ENCODE measurements at regions not wholly inside any gene's neighbourhood (a gene's known extent, or its start where the extent isn't known, plus 50 kb on each side); places are given as distances from the start of the nearest gene placed in this dataset.

GRCh38 chr11:97163631-97164191, 773.9 kb downstream of the JRKL start:
- Mint-ChIP-seq H3K4me1 (no peaks in the 10 kb centered on the region), H3K36me3 (no peaks in the 10 kb centered on the region), H3K9me3 (peaks cover 0 to 4% of the 10 kb centered on the region in 2 donors), H3K27ac (no peak overlapping the region), H3K27me3 (no peaks in the 10 kb centered on the region), H3K4me3 (no peak overlapping the region)
- ATAC-seq (replicated peaks) (no peak), DNase-seq (no peak)

GRCh38 chr11:97201743-97202612, 812.2 kb downstream of the JRKL start:
- Mint-ChIP-seq H3K36me3 (no peaks in the 10 kb centered on the region), H3K9me3 (peaks cover 4 to 9% of the 10 kb centered on the region in 2 donors), H3K4me1 (no peaks in the 10 kb centered on the region), H3K4me3 (no peak overlapping the region), H3K27ac (no peak overlapping the region), H3K27me3 (no peaks in the 10 kb centered on the region)
- peak in 1 of 2 donors; percentile 21 for ATAC-seq (replicated peaks)
- DNase-seq: no peak

GRCh38 chr11:97202613-97203292, 812.9 kb downstream of the JRKL start:
- no peak for DNase-seq
- no peak overlapping the region for H3K27ac Mint-ChIP-seq
- H3K27me3 Mint-ChIP-seq: no peaks in the 10 kb centered on the region
- H3K36me3 Mint-ChIP-seq: no peaks in the 10 kb centered on the region
- H3K4me1 Mint-ChIP-seq: no peaks in the 10 kb centered on the region
- H3K4me3 Mint-ChIP-seq: no peak overlapping the region
- ATAC-seq (replicated peaks): peak in 1 of 2 donors; percentile 21
- peaks cover 2 to 3% of the 10 kb centered on the region in 2 donors for H3K9me3 Mint-ChIP-seq

GRCh38 chr11:97218011-97218410, 828.2 kb downstream of the JRKL start:
- DNase-seq: no peak
- Mint-ChIP-seq H3K4me3 (no peak overlapping the region), H3K4me1 (no peaks in the 10 kb centered on the region), H3K27me3 (no peaks in the 10 kb centered on the region), H3K27ac (no peak overlapping the region), H3K36me3 (no peaks in the 10 kb centered on the region), H3K9me3 (no peaks in the 10 kb centered on the region)
- no peak for ATAC-seq (replicated peaks)

- ATAC-seq (replicated peaks): no peak
- H3K4me3 Mint-ChIP-seq: no peak overlapping the region
- no peak overlapping the region for H3K27ac Mint-ChIP-seq
- H3K27me3 Mint-ChIP-seq: no peaks in the 10 kb centered on the region
- no peaks in the 10 kb centered on the region for H3K9me3 Mint-ChIP-seq
- DNase-seq: no peak
- H3K36me3 Mint-ChIP-seq: no peaks in the 10 kb centered on the region
- no peaks in the 10 kb centered on the region for H3K4me1 Mint-ChIP-seq
These were observed 833.8 kb downstream of the JRKL start for GRCh38 chr11:97223647-97224046.

GRCh38 chr11:97224396-97224795, 834.6 kb downstream of the JRKL start:
- ATAC-seq (replicated peaks): no peak
- Mint-ChIP-seq H3K27me3 (no peaks in the 10 kb centered on the region), H3K4me3 (no peak overlapping the region), H3K4me1 (no peaks in the 10 kb centered on the region), H3K9me3 (no peaks in the 10 kb centered on the region), H3K36me3 (no peaks in the 10 kb centered on the region), H3K27ac (no peak overlapping the region)
- DNase-seq: no peak

GRCh38 chr11:97225794-97226193, 836.0 kb downstream of the JRKL start:
- Mint-ChIP-seq H3K9me3 (peaks cover 2 to 5% of the 10 kb centered on the region in 2 donors), H3K4me3 (no peak overlapping the region), H3K27me3 (no peaks in the 10 kb centered on the region), H3K36me3 (no peaks in the 10 kb centered on the region), H3K4me1 (no peaks in the 10 kb centered on the region), H3K27ac (no peak overlapping the region)
- ATAC-seq (replicated peaks) (no peak), DNase-seq (no peak)

- no peak overlapping the region for H3K27ac Mint-ChIP-seq
- H3K9me3 Mint-ChIP-seq: peaks cover 2 to 5% of the 10 kb centered on the region in 2 donors
- H3K27me3 Mint-ChIP-seq: no peaks in the 10 kb centered on the region
- no peaks in the 10 kb centered on the region for H3K4me1 Mint-ChIP-seq
- ATAC-seq (replicated peaks) (no peak), DNase-seq (no peak)
- H3K36me3 Mint-ChIP-seq: no peaks in the 10 kb centered on the region
- no peak overlapping the region for H3K4me3 Mint-ChIP-seq
These were observed 840.1 kb downstream of the JRKL start for GRCh38 chr11:97229936-97230335.

- DNase-seq (no peak), ATAC-seq (replicated peaks) (no peak)
- H3K27me3 Mint-ChIP-seq: no peaks in the 10 kb centered on the region
- no peaks in the 10 kb centered on the region for H3K4me1 Mint-ChIP-seq
- H3K9me3 Mint-ChIP-seq: peaks cover 2 to 8% of the 10 kb centered on the region in 2 donors
- no peaks in the 10 kb centered on the region for H3K36me3 Mint-ChIP-seq
- H3K4me3 Mint-ChIP-seq: no peak overlapping the region
- no peak overlapping the region for H3K27ac Mint-ChIP-seq
These were observed 841.4 kb downstream of the JRKL start for GRCh38 chr11:97231231-97231630.

- H3K4me3 Mint-ChIP-seq: no peak overlapping the region
- no peaks in the 10 kb centered on the region for H3K4me1 Mint-ChIP-seq
- H3K36me3 Mint-ChIP-seq: no peaks in the 10 kb centered on the region
- H3K9me3 Mint-ChIP-seq: peaks cover 4 to 8% of the 10 kb centered on the region in 2 donors
- H3K27me3 Mint-ChIP-seq: no peaks in the 10 kb centered on the region
- ATAC-seq (replicated peaks) (no peak), DNase-seq (no peak)
- no peak overlapping the region for H3K27ac Mint-ChIP-seq
These were observed 844.2 kb downstream of the JRKL start for GRCh38 chr11:97234016-97234415.

GRCh38 chr11:97237151-97237550, 847.3 kb downstream of the JRKL start:
- H3K9me3 Mint-ChIP-seq: peaks cover 3% of the 10 kb centered on the region in 2 donors
- H3K27me3 Mint-ChIP-seq: no peaks in the 10 kb centered on the region
- H3K4me1 Mint-ChIP-seq: no peaks in the 10 kb centered on the region
- DNase-seq (no peak), ATAC-seq (replicated peaks) (no peak)
- H3K27ac Mint-ChIP-seq: no peak overlapping the region
- H3K36me3 Mint-ChIP-seq: no peaks in the 10 kb centered on the region
- no peak overlapping the region for H3K4me3 Mint-ChIP-seq

- Mint-ChIP-seq H3K4me1 (no peaks in the 10 kb centered on the region), H3K27ac (no peak overlapping the region), H3K27me3 (no peaks in the 10 kb centered on the region), H3K9me3 (peaks cover 0 to 9% of the 10 kb centered on the region in 2 donors), H3K36me3 (no peaks in the 10 kb centered on the region), H3K4me3 (no peak overlapping the region)
- ATAC-seq (replicated peaks) (no peak), DNase-seq (no peak)
These were observed 857.8 kb downstream of the JRKL start for GRCh38 chr11:97247601-97248000.

GRCh38 chr11:97254790-97255189, 865.0 kb downstream of the JRKL start:
- H3K9me3 Mint-ChIP-seq: peaks cover 0 to 1% of the 10 kb centered on the region in 2 donors
- H3K27me3 Mint-ChIP-seq: no peaks in the 10 kb centered on the region
- no peaks in the 10 kb centered on the region for H3K4me1 Mint-ChIP-seq
- H3K27ac Mint-ChIP-seq: no peak overlapping the region
- no peak for ATAC-seq (replicated peaks)
- no peak for DNase-seq
- H3K4me3 Mint-ChIP-seq: no peak overlapping the region
- no peaks in the 10 kb centered on the region for H3K36me3 Mint-ChIP-seq

GRCh38 chr11:97259434-97259833, 869.6 kb downstream of the JRKL start:
- Mint-ChIP-seq H3K4me1 (no peaks in the 10 kb centered on the region), H3K9me3 (peaks cover 0 to 1% of the 10 kb centered on the region in 2 donors), H3K36me3 (no peaks in the 10 kb centered on the region), H3K27me3 (no peaks in the 10 kb centered on the region), H3K4me3 (no peak overlapping the region), H3K27ac (no peak overlapping the region)
- ATAC-seq (replicated peaks) (no peak), DNase-seq (no peak)

- H3K9me3 Mint-ChIP-seq: peaks cover 0 to 1% of the 10 kb centered on the region in 2 donors
- H3K4me1 Mint-ChIP-seq: no peaks in the 10 kb centered on the region
- DNase-seq: no peak
- H3K36me3 Mint-ChIP-seq: no peaks in the 10 kb centered on the region
- H3K27me3 Mint-ChIP-seq: no peaks in the 10 kb centered on the region
- H3K4me3 Mint-ChIP-seq: no peak overlapping the region
- ATAC-seq (replicated peaks): no peak
- no peak overlapping the region for H3K27ac Mint-ChIP-seq
These were observed 870.1 kb downstream of the JRKL start for GRCh38 chr11:97259884-97260283.
